Stimulated activated CD4-positive, alpha-beta T cell treated with anti-CD3 and anti-CD28 coated beads, Interleukin-1b, Interleukin-23, amount 100 ng/mL, for 4 hours (primary cell): ENCODE measurements at regions not wholly inside any gene's neighbourhood (a gene's known extent, or its start where the extent isn't known, plus 50 kb on each side); places are given as distances from the start of the nearest gene placed in this dataset.
"Not testable (repeated sequence)": the region's sequence is repeated elsewhere in the genome, so short reads cannot be mapped to it uniquely, and the experiment has no call there.

Experiments
- DNase-seq, 2 donors: peaks; one replicate each; pipeline ENCODE4 v3.0.0-alpha.2; 2020; ENCODE audit warnings: low read depth in 2 of 2

DNA sequence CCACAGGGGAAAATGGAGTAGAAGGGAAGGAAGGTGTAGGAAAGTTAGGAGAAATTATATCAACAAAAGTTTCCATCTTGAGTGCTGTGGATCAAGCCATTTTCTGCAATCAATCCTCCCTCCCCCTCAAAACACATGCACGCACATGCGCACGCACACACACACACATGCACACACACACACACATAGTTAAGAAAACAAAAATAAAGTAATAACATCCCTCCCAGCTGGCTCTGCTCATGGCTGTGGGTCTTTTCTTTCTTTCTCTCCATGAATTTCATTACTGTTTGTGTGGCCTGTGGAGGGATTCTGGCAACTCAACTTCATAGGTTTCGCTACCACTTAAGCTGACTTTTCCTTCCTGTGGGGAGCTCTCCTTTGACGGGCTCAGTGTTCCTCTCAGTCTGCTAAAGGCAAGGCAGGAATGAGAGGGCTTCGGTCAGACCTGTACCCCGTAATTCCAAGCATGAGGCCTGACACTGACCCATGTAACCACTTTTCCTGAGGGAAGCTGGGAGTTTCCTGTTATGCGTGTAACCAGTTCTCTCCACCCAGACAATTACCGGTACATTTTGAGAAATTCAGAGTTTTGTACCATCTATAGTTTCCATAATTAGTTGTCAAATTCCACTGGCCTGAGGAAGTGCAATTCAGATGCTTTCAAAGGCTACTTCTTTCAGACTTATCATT is 79.8 kb downstream of the ZNF92 start:
- DNase-seq = no peak

DNA sequence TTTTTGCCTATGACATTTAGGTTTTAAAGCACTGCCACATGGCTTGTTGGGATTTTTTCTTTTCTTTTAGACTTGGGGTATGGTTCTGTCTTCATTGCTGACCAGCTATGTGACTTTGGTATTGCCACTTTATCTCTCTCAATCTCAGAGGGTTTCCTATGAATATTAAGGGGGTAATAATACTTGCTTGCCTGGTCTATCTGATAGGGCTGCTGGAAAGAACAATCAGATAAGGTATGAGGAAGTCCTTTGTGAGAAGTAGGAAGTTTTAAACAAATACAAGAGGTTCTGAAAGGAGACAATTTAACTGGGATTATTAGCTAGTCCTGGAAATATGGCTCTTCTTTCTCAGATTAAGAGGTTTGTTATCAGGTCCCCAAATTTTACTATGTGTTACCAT is 80.8 kb downstream of the ZNF92 start:
- no peak for DNase-seq

DNA sequence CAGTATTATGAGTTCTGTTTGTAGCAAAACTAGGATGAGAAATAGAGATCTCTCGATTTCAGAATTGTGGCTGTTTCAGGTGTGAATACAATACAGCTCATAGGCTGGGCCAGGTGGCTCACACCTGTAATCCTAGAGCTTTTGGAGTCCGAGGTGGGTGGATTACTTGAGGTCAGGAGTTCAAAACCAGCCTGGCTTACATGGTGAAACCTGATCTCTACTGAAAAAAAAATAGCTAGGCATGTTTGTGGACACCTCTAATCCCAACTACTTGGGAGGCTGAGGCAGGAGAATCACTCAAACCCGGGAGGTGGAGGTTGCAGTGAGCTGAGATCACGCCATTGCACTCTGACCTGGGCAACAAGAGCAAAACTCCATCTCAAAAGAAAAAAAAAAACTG is 81.4 kb downstream of the ZNF92 start:
- DNase-seq = not testable (repeated sequence)

DNA sequence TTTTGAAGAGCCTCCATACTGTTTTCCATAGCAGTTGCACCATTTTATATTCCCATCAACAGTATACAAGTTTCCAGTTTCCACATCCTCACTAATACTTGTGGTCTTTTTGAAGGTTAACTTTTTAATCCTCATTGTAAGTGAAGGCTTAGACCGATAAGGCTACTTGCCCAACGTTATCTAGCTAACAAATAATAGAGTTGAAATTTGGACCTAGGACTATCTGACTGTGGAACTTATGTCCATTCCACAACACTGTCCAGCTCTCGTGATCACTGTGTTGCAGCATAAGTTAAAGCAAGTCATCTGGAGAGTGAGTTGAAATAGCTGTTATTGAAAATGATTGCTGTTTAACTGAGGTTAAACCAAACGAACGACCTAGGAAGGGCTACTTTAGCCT is 84.0 kb downstream of the ZNF92 start:
- no peak for DNase-seq

DNA sequence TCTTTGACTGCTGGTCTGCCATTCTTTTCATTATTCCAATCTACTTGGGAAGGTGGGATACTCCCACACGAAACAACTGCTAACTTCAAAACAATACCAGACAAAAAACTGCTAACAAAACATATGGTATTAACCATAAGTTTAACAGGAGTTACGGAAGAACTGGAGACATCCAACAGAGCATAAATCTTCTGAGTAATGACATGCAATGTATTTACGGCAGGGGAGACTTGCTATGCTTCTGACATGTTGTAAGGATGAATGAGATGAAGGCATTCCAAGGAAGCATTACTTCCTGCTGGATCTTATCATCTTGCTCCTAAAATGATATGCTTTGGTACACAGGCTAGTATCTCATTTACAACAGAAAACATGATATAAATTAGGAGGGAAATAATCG is 85.8 kb downstream of the ZNF92 start:
- no peak for DNase-seq

DNA sequence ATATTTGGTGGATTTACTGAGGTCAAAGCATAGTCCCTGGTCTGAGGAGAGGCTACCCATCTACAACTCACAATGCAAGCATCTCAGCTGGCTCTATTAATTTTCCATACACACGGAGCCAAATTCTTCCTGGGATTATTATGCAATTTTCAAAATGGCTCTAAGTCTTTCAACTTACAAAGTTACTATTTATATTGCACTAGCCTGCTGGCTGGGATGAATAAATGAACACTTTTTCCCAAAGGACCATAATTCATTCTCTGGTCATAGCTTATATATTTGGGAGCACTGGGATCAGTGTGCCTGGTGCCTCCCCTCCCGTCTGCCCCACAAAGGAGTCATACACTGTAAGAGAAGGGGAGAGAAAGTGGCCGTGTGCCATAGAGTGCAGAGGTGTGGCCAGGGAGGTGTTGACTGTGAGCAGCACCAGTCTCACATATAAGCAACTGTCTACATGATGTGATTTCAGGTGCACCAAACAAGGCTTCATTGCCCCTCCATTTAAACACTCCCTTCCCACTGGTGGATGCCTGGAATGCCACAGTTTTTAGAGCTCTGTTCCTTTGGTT is 88.6 kb downstream of the ZNF92 start:
- DNase-seq = no peak

DNA sequence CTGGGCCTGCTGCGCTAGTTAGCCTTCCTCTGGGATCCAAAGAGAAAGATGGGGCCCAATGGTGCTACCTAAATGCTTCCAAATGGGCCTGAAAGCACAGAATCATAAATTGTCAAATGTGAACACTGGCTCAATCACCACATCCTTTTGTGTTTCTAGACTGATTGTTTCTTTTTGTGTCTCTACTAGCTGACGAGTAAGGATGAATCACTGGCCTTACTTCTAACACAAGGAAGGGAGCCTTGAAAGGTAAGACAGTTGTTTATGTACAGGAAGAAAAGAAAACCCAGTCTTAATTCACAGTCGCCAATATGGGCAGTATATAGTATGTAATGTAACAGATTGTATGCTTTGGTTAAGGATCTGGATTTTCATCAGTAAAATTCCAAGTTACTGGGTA is 89.5 kb downstream of the ZNF92 start:
- DNase-seq = no peak

DNA sequence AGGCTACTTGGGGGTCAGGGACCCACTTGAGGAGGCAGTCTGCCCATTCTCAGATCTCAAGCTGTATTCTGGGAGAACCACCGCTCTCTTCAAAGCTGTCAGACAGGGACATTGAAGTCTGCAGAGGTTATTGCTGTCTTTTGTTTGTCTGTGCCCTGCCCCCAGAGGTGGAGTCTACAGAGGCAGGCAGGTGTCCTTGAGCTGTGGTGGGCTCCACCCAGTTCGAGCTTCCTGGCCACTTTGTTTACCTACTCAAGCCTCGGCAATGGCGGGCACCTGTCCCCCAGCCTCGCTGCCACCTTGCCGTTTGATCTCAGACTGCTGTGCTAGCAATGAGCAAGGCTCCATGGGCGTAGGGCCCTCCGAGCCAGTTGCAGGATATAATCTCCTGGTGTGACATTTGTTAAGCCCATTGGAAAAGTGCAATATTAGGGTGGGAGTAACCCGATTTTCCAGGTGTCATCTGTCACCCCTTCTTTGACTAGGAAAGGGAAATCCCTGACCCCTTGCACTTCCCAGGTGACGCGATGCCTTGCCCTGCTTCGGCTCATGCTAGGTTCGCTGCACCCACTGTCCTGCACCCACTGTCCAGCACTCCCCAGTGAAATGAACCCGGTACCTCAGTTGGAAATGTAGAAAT is 96.4 kb downstream of the ZNF92 start:
- DNase-seq = not testable (repeated sequence)

DNA sequence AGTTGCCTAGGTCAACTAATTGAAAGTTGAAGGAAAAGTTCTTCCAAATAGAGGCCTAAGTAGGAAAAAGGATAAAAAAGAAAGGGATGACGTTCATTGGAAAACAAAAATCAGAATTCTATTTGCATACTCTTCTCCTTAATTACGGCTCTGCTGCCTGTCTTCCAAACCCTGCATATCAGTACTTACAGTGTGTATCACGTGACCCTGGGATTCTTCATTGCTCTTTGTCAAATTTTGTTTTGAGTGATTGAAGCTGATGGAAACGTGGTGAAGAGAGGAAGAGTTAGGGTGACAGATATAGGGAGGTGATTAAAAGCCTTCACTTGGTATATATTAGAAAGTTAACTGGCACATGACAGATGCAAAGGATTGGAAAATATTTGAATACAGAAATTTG is 97.9 kb downstream of the ZNF92 start:
- DNase-seq = no peak

DNA sequence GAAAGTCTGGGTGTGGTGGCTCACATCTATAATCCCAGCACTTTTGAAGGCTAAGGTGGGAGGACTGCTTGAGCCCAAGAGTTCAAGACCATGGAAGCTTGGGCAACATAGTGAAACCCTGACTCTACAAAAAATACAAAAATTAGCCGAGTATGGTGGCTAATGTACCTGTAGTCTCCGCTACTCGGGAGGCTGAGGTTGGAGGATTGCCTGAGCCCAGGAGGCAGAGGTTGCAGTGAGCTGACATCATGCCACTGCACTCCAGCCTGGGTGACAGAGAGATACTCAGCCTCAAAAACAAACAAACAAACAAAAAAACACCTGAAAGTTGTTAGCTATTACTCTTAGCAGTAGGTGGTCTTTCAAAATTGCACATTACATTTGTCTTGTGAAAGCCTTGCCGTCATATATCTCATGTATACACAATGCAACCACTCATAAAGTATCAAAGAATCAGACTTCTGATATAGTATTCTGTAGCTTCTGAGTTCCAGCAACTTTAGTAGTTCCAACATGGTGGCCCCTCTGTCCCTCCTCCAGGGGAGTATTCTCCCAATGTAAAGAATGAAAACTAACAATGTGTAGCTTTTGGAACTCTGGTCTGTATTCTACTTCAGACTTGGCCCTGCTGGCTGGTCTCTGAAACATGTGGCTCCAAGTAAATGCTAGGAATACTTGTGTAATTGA is 101.5 kb downstream of the ZNF92 start:
- no peak for DNase-seq

DNA sequence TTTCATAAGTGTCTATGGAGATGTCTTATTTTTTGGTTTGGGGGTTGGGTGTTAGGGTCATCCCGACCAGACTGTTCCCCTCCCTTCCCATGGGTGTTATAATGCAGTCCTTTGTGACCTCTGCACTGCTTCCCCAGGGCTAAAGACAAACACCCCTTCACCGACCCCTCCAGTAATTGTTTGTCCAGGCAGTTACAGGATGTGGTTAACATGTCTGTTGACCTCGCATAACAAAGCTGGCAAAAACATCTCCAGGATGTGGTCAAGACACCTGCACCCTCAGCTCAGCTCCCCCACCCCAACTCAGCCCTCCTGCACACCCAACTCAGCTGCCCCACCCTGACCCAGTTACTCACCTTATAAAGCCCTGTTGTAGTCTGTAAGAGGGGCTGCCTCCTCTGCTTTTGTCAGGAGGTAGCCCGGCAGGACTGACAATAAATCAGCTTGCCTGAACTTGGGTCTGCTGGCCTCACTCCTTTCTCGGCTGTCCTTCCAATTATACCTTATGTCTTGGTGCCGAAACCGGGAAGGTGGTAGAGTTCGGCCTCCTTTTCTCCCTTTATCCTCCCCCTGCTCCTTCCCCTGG is 102.2 kb downstream of the ZNF92 start:
- no peak for DNase-seq

DNA sequence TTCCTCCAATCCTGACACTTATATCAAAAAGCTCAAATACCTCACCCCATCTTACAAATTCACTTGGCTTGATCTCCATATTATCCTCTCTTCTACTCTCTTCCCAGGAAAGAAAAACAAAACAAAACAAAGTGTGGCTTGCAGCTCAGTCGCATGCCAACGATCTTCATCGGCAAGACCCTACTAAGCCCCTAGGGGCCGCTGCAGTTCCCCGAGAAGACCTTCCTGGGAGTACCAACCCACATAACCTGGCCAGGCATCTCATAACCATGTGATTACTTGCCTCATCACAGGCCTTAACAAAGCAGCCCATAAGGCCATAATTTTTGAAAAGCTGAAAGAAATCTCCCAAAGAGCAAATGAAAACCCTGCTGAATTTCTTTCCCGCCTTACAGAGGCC is 103.7 kb downstream of the ZNF92 start:
- no peak for DNase-seq

DNA sequence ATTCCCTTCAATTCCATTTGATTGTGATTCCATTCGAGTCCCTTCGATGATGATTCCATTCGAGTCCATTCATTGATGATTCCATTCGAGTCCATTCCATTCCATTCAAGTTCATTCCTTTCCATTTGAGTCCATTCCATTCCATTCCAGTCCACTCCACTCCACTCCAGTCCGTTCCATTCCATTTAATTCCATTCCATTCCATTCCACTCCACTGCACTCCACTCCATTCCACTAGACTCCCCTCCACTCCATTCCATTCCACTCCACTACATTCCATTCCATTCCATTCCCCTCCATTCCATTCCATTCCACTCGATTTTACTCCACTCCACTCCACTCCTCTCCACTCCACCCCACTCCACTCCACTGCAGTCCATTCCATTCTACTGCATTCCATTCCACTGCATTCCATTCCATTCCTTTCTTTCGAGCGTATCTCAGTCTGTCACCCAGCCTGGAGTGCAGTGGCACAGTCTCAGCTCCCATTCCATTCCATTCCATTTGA is 115.7 kb downstream of the ZNF92 start:
- no peak for DNase-seq

DNA sequence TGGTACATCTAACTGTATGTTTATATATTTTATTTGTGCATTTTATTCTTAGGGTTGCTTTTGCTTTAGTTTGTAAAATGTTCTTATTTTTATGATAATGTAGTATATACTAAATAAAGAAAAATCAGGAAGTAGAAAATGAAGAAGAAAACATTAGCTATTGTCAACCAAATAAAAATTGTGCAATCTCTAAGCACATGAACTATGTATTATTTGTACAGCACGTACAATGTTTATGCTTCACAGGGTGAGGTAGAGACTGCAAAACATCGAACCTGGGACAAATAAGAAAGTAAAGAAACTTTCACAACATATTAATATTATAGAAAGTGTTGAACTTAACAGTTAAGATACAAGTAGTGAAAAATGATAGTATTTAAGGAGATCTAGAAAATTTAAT is 123.0 kb downstream of the ZNF92 start:
- DNase-seq = not testable (repeated sequence)

DNA sequence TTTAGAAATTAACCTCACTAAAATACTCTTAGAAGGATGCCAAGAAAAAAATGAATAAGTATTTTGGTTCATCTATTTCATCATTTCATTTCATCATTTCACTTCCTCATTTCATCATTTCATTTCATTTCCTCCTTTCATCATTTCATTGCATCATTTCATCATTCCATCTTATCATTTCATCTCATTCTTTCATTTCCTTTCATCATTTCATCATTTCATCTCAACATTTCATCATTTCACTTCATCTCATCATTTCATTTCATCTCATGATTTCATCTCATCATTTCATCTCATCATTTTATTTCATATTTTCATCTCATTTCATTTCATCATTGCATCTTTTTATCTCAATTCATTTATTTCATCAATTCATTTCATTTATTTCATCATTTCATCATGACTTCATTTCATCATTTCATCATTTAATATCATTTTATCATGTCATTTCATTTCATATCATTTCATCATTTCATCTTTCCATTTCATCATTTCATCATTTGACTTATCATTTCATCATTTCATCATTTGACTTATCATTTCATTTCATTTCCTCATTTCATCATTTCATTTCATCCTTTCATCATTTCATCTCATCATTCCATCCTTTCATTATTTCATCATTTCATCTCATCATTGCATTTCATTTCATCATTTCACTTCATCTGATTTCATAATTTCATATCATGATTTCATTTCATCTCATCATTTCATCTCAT is 129.9 kb downstream of the ZNF92 start:
- DNase-seq = no peak

DNA sequence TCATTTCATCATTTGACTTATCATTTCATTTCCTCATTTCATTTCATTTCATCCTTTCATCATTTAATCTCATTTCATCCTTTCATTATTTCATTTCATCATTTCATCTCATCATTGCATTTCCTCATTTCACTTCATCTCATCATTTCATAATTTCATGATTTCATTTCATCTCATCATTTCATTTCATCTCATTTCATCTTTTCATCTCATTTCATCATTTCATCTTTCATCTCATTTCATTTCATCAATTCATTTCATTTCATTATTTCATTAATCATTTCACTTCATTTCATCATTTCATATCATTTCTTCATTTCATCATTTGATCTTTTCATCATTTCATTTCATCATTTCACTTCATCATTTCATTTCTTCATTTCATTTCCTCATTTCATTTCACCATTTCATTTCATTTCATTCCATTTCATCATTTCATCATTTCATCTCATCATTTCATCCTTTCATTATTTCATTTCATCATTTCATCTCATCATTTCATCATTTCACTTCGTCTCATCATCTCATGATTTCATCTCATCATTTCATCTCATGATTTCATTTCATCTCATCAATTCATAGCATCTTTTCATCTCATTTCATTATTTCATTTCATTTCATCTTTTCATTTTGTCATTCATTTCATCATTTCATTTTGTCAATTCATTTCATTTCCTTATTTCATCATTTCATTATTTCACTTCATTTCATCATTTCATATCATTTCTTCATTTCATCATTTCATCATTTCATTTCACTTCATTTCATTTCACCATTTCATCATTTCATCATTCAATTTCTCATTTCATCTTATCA is 131.1 kb downstream of the ZNF92 start:
- DNase-seq = not testable (repeated sequence)

DNA sequence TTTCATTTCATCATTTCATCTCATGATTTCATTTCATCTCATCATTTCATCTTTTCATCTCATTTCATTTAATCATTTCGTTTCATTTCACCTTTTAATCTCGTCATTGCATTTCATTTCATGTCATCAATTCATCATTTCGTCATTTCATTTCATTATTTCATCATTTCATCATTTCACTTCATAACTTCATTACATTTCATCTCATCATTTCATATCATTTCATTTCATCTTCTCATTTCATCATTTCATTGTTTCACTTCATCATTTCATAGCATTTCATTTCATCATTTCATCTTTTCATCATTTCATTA is 131.6 kb downstream of the ZNF92 start:
- DNase-seq = not testable (repeated sequence)

DNA sequence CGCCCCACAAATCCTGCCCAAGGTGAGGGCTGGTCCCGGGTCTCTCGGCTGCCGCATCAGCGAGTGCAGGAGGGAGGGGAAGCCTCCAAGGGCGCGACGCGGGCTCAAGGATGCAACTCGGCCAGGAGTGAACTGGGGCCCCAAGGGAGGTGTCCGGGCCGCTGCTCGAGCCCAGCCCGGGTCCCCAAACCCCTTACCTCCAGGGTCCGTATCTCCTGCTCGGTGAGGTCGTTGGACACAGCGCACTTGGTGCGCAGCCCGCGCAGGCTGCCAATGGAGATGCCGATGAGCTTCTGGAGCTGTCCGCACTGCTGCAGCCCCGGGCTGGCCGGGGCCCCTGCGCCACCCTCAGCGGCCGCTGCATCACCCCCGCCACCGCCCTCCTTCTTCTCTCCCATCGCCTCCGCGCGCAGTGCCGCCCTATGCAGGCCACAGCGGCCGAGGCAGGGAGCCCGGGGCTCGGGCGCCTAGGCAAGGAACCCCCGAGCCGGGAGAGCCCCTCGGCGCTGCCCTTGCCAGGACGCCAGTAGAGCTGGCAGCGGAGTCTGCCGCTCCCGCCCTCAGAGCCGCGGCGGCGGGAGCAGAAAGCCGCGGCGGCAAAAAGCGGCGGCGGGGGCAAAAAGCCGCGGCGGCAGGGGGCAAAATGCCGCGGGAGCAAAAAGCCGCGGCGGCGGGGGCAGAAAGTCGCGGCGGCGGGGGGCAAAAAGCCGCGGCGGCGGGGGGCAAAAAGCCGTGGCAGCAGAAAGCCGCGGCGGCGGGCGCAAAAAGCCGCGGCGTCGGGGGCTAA is 135.1 kb downstream of the ZNF92 start:
- DNase-seq = not testable (repeated sequence)

DNA sequence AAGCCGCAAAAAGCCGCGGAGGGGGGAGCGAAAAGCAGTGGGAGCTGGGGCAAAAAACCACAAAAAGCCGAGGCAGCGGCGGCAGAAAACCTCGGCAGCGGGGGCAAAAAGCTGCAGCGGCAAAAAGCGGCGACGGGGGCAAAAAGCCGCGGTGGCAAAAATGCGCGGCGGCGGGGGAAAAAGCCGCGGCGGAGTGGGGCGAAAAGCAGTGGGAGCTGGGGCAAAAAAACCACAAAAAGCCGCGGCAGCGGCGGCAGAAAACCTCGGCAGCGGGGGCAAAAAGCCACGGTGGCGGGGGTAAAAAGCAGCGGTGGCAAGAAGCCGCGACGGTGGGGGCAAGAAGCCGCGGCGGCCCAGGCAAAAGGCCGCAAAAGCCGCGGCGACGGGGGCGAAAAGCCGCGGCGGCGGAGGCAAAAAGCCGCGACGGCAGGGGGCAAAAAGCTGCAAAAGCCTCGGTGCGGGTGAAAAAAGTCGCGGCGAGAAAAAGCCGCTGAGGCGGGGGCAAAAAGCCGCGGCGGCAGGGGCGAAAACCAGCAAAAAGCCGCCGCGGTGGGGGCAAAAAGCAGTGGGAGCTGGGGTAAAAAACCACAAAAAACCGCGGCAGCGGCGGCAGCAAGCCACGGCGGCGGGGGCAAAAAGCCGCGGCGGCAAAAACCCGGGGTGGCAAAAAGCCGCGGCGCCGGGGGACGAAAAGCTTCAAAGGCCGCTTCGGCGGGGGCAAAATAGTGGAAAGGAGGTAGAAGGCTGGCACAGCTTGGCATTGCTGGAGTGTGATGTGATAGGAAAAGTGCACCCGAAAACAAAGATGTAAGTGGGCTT is 135.9 kb downstream of the ZNF92 start:
- no peak for DNase-seq
